Activated B cell treated with CpG ODN at 0.5 μM for 24 hours (primary cell): ENCODE measurements at regions not wholly inside any gene's neighbourhood (a gene's known extent, or its start where the extent isn't known, plus 50 kb on each side); places are given as distances from the start of the nearest gene placed in this dataset.

Experiments used
- ATAC-seq: fragments of 200-7000 bp; cut with Tn5 transposase; one replicate; pipeline ENCODE4 v1.10.0; 2021; ENCODE audit warnings: low read depth, mild to moderate bottlenecking, moderate library complexity
- CTCF ChIA-PET: fragments of 350-600 bp; sonication (Branson Sonifier 250); formaldehyde crosslinking; loops from one replicate; lab custom pipeline; 2021; ENCODE audit warnings: antibody characterized with exemption; lab: Charles Lee
- POLR2A ChIA-PET: fragments of 350-600 bp; sonication (Branson Sonifier 250); formaldehyde crosslinking; loops from one replicate; lab custom pipeline; 2021; ENCODE audit warnings: antibody characterized with exemption; lab: Charles Lee
- DNase-seq: peaks from one replicate; pipeline ENCODE4 v3.0.0; 2022
- H3K27ac Mint-ChIP-seq: one replicate; pipeline ENCODE4 v1.8.0; 2020; ENCODE audit warnings: mixed read lengths
- H3K27me3 Mint-ChIP-seq: one replicate; pipeline ENCODE4 v1.8.0; 2021; ENCODE audit warnings: mixed read lengths
- H3K36me3 Mint-ChIP-seq: one replicate; pipeline ENCODE4 v1.8.0; 2021; ENCODE audit warnings: low read depth, mixed read lengths
- H3K4me1 Mint-ChIP-seq: one replicate; pipeline ENCODE4 v1.8.0; 2021; ENCODE audit warnings: mixed read lengths
- H3K4me3 Mint-ChIP-seq: one replicate; pipeline ENCODE4 v1.8.0; 2020; ENCODE audit warnings: mild to moderate bottlenecking, mixed read lengths
- H3K9me3 Mint-ChIP-seq: one replicate; pipeline ENCODE4 v1.8.0; 2020; ENCODE audit warnings: mixed read lengths
- intact Hi-C: fragments of 100-400 bp; cut with micrococcal nuclease; formaldehyde crosslinking; loops from one replicate; pipeline ENCODE4 v1.15.1; 2024
- TF ChIP-seq, protein P1 (sequence below): fragments of 200-600 bp; IDR thresholded peaks from one replicate; pipeline ENCODE4 v1.8.0; 2022; ENCODE audit warnings: antibody characterized with exemption, mild to moderate bottlenecking

GRCh38 chr10:52654201-52654600 is 118.4 kb downstream of the MBL2 start:
- DNase-seq (no peak), ATAC-seq (no peak)
- no peak overlapping the region for H3K4me3 Mint-ChIP-seq
- ChIA-PET POLR2A (no interaction called here), CTCF (no interaction called here)
- intact Hi-C loops, result no loop called here
- no peaks in the 10 kb centered on the region for H3K27me3 Mint-ChIP-seq
- H3K4me1 Mint-ChIP-seq, result no peaks in the 10 kb centered on the region
- no peak overlapping the region for H3K27ac Mint-ChIP-seq
- H3K9me3 Mint-ChIP-seq, result no peaks in the 10 kb centered on the region
- TF ChIP-seq, protein P1, sequence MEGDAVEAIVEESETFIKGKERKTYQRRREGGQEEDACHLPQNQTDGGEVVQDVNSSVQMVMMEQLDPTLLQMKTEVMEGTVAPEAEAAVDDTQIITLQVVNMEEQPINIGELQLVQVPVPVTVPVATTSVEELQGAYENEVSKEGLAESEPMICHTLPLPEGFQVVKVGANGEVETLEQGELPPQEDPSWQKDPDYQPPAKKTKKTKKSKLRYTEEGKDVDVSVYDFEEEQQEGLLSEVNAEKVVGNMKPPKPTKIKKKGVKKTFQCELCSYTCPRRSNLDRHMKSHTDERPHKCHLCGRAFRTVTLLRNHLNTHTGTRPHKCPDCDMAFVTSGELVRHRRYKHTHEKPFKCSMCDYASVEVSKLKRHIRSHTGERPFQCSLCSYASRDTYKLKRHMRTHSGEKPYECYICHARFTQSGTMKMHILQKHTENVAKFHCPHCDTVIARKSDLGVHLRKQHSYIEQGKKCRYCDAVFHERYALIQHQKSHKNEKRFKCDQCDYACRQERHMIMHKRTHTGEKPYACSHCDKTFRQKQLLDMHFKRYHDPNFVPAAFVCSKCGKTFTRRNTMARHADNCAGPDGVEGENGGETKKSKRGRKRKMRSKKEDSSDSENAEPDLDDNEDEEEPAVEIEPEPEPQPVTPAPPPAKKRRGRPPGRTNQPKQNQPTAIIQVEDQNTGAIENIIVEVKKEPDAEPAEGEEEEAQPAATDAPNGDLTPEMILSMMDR, result no peak
- H3K36me3 Mint-ChIP-seq, result no peaks in the 10 kb centered on the region

GRCh38 chr10:52658112-52658511 is 114.5 kb downstream of the MBL2 start:
- H3K27me3 Mint-ChIP-seq, result no peaks in the 10 kb centered on the region
- no peaks in the 10 kb centered on the region for H3K4me1 Mint-ChIP-seq
- ATAC-seq (no peak), DNase-seq (no peak)
- H3K9me3 Mint-ChIP-seq, result no peaks in the 10 kb centered on the region
- no peak overlapping the region for H3K27ac Mint-ChIP-seq
- TF ChIP-seq, protein P1, result no peak
- ChIA-PET CTCF (no interaction called here), POLR2A (no interaction called here)
- intact Hi-C loops, result no loop called here
- H3K4me3 Mint-ChIP-seq, result no peak overlapping the region
- no peaks in the 10 kb centered on the region for H3K36me3 Mint-ChIP-seq

- TF ChIP-seq, protein P1, result no peak
- H3K36me3 Mint-ChIP-seq, result no peaks in the 10 kb centered on the region
- intact Hi-C loops, result no loop called here
- no peaks in the 10 kb centered on the region for H3K27me3 Mint-ChIP-seq
- POLR2A ChIA-PET, result no interaction called here
- no peak overlapping the region for H3K27ac Mint-ChIP-seq
- ATAC-seq, result no peak
- no peak overlapping the region for H3K4me3 Mint-ChIP-seq
- CTCF ChIA-PET, result no interaction called here
- H3K9me3 Mint-ChIP-seq, result no peaks in the 10 kb centered on the region
- no peak for DNase-seq
- H3K4me1 Mint-ChIP-seq, result no peaks in the 10 kb centered on the region
Observed at GRCh38 chr10:52659085-52659484, 113.5 kb downstream of the MBL2 start.

GRCh38 chr10:52662256-52662655 is 110.3 kb downstream of the MBL2 start:
- ChIA-PET POLR2A (no interaction called here), CTCF (no interaction called here)
- Mint-ChIP-seq H3K27me3 (no peaks in the 10 kb centered on the region), H3K36me3 (no peaks in the 10 kb centered on the region), H3K4me3 (no peak overlapping the region), H3K9me3 (peaks cover 11% of the 10 kb centered on the region), H3K4me1 (no peaks in the 10 kb centered on the region), H3K27ac (no peak overlapping the region)
- no peak for DNase-seq
- TF ChIP-seq, protein P1, result no peak
- intact Hi-C loops, result no loop called here
- ATAC-seq, result no peak

DNA sequence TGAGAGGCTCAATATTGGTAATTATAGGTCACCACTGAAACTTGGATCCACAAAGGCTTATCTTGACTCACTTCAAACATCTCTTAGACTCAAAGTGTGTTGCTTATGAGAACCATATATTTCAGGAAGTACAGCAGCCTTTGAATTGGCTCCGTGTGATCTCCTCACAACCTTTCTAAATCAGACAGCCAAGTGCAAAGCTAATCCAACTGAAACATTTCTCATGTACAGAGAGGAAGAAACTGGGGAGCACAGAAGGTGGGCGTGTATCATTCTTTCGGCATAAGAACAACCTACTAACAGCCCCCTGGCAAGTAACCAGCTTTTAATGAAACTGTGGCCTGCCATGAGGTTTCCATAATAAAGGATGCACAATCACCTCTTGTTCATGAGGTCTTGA is 109.4 kb downstream of the MBL2 start:
- Mint-ChIP-seq H3K4me1 (no peaks in the 10 kb centered on the region), H3K27ac (no peak overlapping the region), H3K36me3 (no peaks in the 10 kb centered on the region), H3K27me3 (no peaks in the 10 kb centered on the region), H3K9me3 (peaks cover 11% of the 10 kb centered on the region), H3K4me3 (no peak overlapping the region)
- no peak for ATAC-seq
- TF ChIP-seq, protein P1, result no peak
- POLR2A ChIA-PET, result no interaction called here
- no peak for DNase-seq
- intact Hi-C loops, result no loop called here
- CTCF ChIA-PET, result no interaction called here
